WTC11 (cell line): ENCODE measurements at regions not wholly inside any gene's neighbourhood (a gene's known extent, or its start where the extent isn't known, plus 50 kb on each side); places are given as distances from the start of the nearest gene placed in this dataset.

Source experiments
- ATAC-seq: fragments of 200-7000 bp; cut with Tn5 transposase; 2 replicates; pipeline ENCODE4 v1.10.0; 2021; ENCODE audit warnings: mild to moderate bottlenecking, moderate library complexity
- CTCF ChIA-PET: fragments of 300-600 bp; sonication (Branson Sonifier 250); formaldehyde crosslinking; loops from one replicate; lab custom pipeline; 2021; ENCODE audit warnings: antibody characterized with exemption; lab: Charles Lee
- POLR2A ChIA-PET: fragments of 350-600 bp; sonication (Branson Sonifier 250); formaldehyde crosslinking; loops from one replicate; lab custom pipeline; 2021; ENCODE audit warnings: antibody characterized with exemption; lab: Charles Lee
- DNase-seq: peaks from one replicate; pipeline ENCODE4 v3.0.0; 2021; ENCODE audit warnings: low spot score
- H3K27ac Mint-ChIP-seq: 2 replicates; pipeline ENCODE4 v1.8.0; 2021; ENCODE audit warnings: mixed read lengths
- H3K27me3 Mint-ChIP-seq: 2 replicates; pipeline ENCODE4 v1.8.0; 2021; ENCODE audit warnings: low read depth, mild to moderate bottlenecking, moderate library complexity, mixed read lengths
- H3K36me3 Mint-ChIP-seq: 2 replicates; pipeline ENCODE4 v1.8.0; 2021; ENCODE audit warnings: mixed read lengths
- H3K4me1 Mint-ChIP-seq: 2 replicates; pipeline ENCODE4 v1.8.0; 2022; ENCODE audit warnings: mixed read lengths
- H3K4me3 Mint-ChIP-seq: 2 replicates; pipeline ENCODE4 v1.8.0; 2021; ENCODE audit warnings: mild to moderate bottlenecking, moderate library complexity, mixed read lengths
- H3K9me3 Mint-ChIP-seq: 2 replicates; pipeline ENCODE4 v1.8.0; 2021; ENCODE audit warnings: mixed read lengths
- ATF2 ChIP-seq: sonication (generic); formaldehyde crosslinking; IDR thresholded peaks from 2 replicates; pipeline ENCODE4 v1.8.1; 2022; ENCODE audit warnings: low read depth, missing genetic modification reagents, borderline replicate concordance
- ATF6 ChIP-seq: sonication (generic); formaldehyde crosslinking; IDR thresholded peaks from 2 replicates; pipeline ENCODE4 v1.8.1; 2023; ENCODE audit warnings: mild to moderate bottlenecking, missing genetic modification reagents
- EMX1 ChIP-seq: fragments of 250-450 bp; sonication (Bioruptor Pico); IDR thresholded peaks from 2 replicates; pipeline ENCODE4 v1.8.0; 2021; ENCODE audit warnings: mild to moderate bottlenecking
- ERG ChIP-seq: fragments of 250-450 bp; sonication (Bioruptor Pico); IDR thresholded peaks from 2 replicates; pipeline ENCODE4 v1.8.0; 2021; ENCODE audit warnings: mild to moderate bottlenecking
- ESRRA ChIP-seq: sonication (generic); formaldehyde crosslinking; IDR thresholded peaks from 2 replicates; pipeline ENCODE4 v1.8.1; 2022; ENCODE audit warnings: mild to moderate bottlenecking, missing genetic modification reagents, borderline replicate concordance
- ETV6 ChIP-seq: sonication (generic); formaldehyde crosslinking; IDR thresholded peaks from 2 replicates; pipeline ENCODE4 v1.8.1; 2022; ENCODE audit warnings: mild to moderate bottlenecking, missing genetic modification reagents
- FOXK1 ChIP-seq: sonication (generic); formaldehyde crosslinking; IDR thresholded peaks from 2 replicates; pipeline ENCODE4 v1.8.0; 2022; ENCODE audit warnings: mild to moderate bottlenecking, moderate library complexity, missing genetic modification reagents
- FOXP1 ChIP-seq: sonication (generic); formaldehyde crosslinking; IDR thresholded peaks from 2 replicates; pipeline ENCODE4 v1.8.0; 2022; ENCODE audit warnings: missing genetic modification reagents, mild to moderate bottlenecking, moderate library complexity, borderline replicate concordance
- GABPB1 ChIP-seq: sonication (generic); formaldehyde crosslinking; IDR thresholded peaks from 2 replicates; pipeline ENCODE4 v1.8.1; 2023; ENCODE audit warnings: mild to moderate bottlenecking, missing genetic modification reagents
- GTF2I ChIP-seq: fragments of 250-450 bp; sonication (Bioruptor Pico); conservative IDR thresholded peaks from 2 replicates; pipeline ENCODE4 v1.4.0; 2021; ENCODE audit warnings: mild to moderate bottlenecking
- HMGA2 ChIP-seq: fragments of 250-450 bp; sonication (Bioruptor Pico); IDR thresholded peaks from 2 replicates; pipeline ENCODE4 v1.4.0; 2021; ENCODE audit warnings: mild to moderate bottlenecking, moderate library complexity
- KAT7 ChIP-seq: sonication (generic); formaldehyde crosslinking; IDR thresholded peaks from 2 replicates; pipeline ENCODE4 v1.8.1; 2023; ENCODE audit warnings: missing genetic modification reagents, mild to moderate bottlenecking, borderline replicate concordance
- MLX ChIP-seq: sonication (generic); formaldehyde crosslinking; IDR thresholded peaks from 2 replicates; pipeline ENCODE4 v1.8.1; 2023; ENCODE audit warnings: mild to moderate bottlenecking, missing genetic modification reagents, moderate library complexity
- NFYB ChIP-seq: sonication (generic); formaldehyde crosslinking; conservative IDR thresholded peaks from 2 replicates; pipeline ENCODE4 v1.8.0; 2022; ENCODE audit warnings: low read depth, missing genetic modification reagents
- NR2C2 ChIP-seq: sonication (generic); formaldehyde crosslinking; IDR thresholded peaks from 2 replicates; pipeline ENCODE4 v1.8.0; 2022; ENCODE audit warnings: mild to moderate bottlenecking, missing genetic modification reagents
- PRRX2 ChIP-seq: fragments of 250-450 bp; sonication (Bioruptor Pico); IDR thresholded peaks from 2 replicates; pipeline ENCODE4 v1.8.0; 2021; ENCODE audit warnings: mild to moderate bottlenecking
- SMAD3 ChIP-seq: sonication (generic); formaldehyde crosslinking; IDR thresholded peaks from 2 replicates; pipeline ENCODE4 v1.8.0; 2022; ENCODE audit warnings: missing genetic modification reagents, mild to moderate bottlenecking, borderline replicate concordance
- SMAD4 ChIP-seq: sonication (generic); formaldehyde crosslinking; IDR thresholded peaks from 2 replicates; pipeline ENCODE4 v1.8.0; 2022; ENCODE audit warnings: mild to moderate bottlenecking, missing genetic modification reagents
- SP1 ChIP-seq: sonication (generic); formaldehyde crosslinking; conservative IDR thresholded peaks from 2 replicates; pipeline ENCODE4 v1.8.1; 2022; ENCODE audit warnings: missing genetic modification reagents
- TEAD1 ChIP-seq: sonication (generic); formaldehyde crosslinking; IDR thresholded peaks from 2 replicates; pipeline ENCODE4 v1.8.0; 2022; ENCODE audit warnings: mild to moderate bottlenecking, missing genetic modification reagents
- USF1 ChIP-seq: sonication (generic); formaldehyde crosslinking; IDR thresholded peaks from 2 replicates; pipeline ENCODE4 v1.8.0; 2022; ENCODE audit warnings: mild to moderate bottlenecking, missing genetic modification reagents
- ZBTB43 ChIP-seq: sonication (generic); formaldehyde crosslinking; IDR thresholded peaks from 2 replicates; pipeline ENCODE4 v1.8.1; 2023; ENCODE audit warnings: mild to moderate bottlenecking, missing genetic modification reagents
- ZNF317 ChIP-seq: sonication (generic); formaldehyde crosslinking; IDR thresholded peaks from 2 replicates; pipeline ENCODE4 v1.8.1; 2023; ENCODE audit warnings: low read depth, mild to moderate bottlenecking, moderate library complexity, missing genetic modification reagents, borderline replicate concordance
- ZNF416 ChIP-seq: fragments of 250-450 bp; sonication (Bioruptor Pico); IDR thresholded peaks from 2 replicates; pipeline ENCODE4 v1.9.0; 2021; ENCODE audit warnings: mild to moderate bottlenecking, inconsistent platforms
- ZSCAN18 ChIP-seq: fragments of 250-450 bp; sonication (Bioruptor Pico); IDR thresholded peaks from 2 replicates; pipeline ENCODE4 v2.1.2; 2022; ENCODE audit warnings: mild to moderate bottlenecking, moderate library complexity

- TF ChIP-seq ZSCAN18 = no peak
- no peak for TF ChIP-seq TEAD1
- no peak for TF ChIP-seq MLX
- no peak for TF ChIP-seq ZNF416 (CRISPR knock-in tag)
- no peak for TF ChIP-seq ZNF317 (CRISPR knock-in tag)
- no peak for TF ChIP-seq FOXP1 (CRISPR knock-in tag)
- no peak for TF ChIP-seq KAT7 (CRISPR knock-in tag)
- TF ChIP-seq ETV6 = no peak
- no peak for TF ChIP-seq GABPB1 (CRISPR knock-in tag)
- TF ChIP-seq, all 79 proteins: peak for 0
These were observed 1247.5 kb upstream of the ACVR2A start (continued) for GRCh38 chr2:146597291-146597690.

GRCh38 chr2:146591908-146592307, 1252.9 kb upstream of the ACVR2A start:
- Mint-ChIP-seq H3K4me1 (peaks cover 10% of the 10 kb centered on the region), H3K27me3 (no peaks in the 10 kb centered on the region; the same call in 1 of the 2 replicates), H3K9me3 (peaks cover 32% of the 10 kb centered on the region), H3K36me3 (peaks cover 2% of the 10 kb centered on the region), H3K4me3 (no peak overlapping the region), H3K27ac (no peak overlapping the region)
- CTCF ChIA-PET = no interaction called here
- TF ChIP-seq ZNF416 (CRISPR knock-in tag) = no peak
- no peak for TF ChIP-seq GTF2I (CRISPR knock-in tag)
- TF ChIP-seq FOXK1 (CRISPR knock-in tag) = no peak
- no peak for TF ChIP-seq SMAD3 (CRISPR knock-in tag)
- TF ChIP-seq ATF2 (CRISPR knock-in tag) = no peak
- no peak for TF ChIP-seq NR2C2 (CRISPR knock-in tag)
- TF ChIP-seq HMGA2 (CRISPR knock-in tag) = no peak
- no peak for TF ChIP-seq TEAD1
- TF ChIP-seq ESRRA (CRISPR knock-in tag) = no peak
- POLR2A ChIA-PET = no interaction called here
- ATAC-seq (no peak), DNase-seq (no peak)

- ChIA-PET POLR2A (no interaction called here), CTCF (no interaction called here)
- peaks cover 14% of the 10 kb centered on the region for H3K9me3 Mint-ChIP-seq
These were observed 1257.5 kb upstream of the ACVR2A start for GRCh38 chr2:146587291-146587713.

GRCh38 chr2:146584316-146584715, 1260.5 kb upstream of the ACVR2A start:
- no peak for DNase-seq
- peaks cover 31% of the 10 kb centered on the region for H3K4me1 Mint-ChIP-seq
- ChIA-PET CTCF (no interaction called here), POLR2A (no interaction called here)
- H3K27me3 Mint-ChIP-seq = no peaks in the 10 kb centered on the region; the same call in 1 of the 2 replicates
- ATAC-seq = no peak
- H3K36me3 Mint-ChIP-seq = no peaks in the 10 kb centered on the region; the same call in 1 of the 2 replicates
- no peak overlapping the region for H3K27ac Mint-ChIP-seq
- H3K4me3 Mint-ChIP-seq = no peak overlapping the region
- H3K9me3 Mint-ChIP-seq = peaks cover 14% of the 10 kb centered on the region
- TF ChIP-seq ATF6 (no peak), SMAD4 (CRISPR knock-in tag) (no peak), SP1 (CRISPR knock-in tag) (no peak), USF1 (CRISPR knock-in tag) (no peak), ZBTB43 (no peak), NFYB (CRISPR knock-in tag) (no peak), PRRX2 (CRISPR knock-in tag) (no peak), ERG (no peak)

More at GRCh38 chr2:146587291-146587713, 1257.5 kb upstream of the ACVR2A start:
- ATAC-seq = no peak
- H3K4me1 Mint-ChIP-seq = peaks cover 18% of the 10 kb centered on the region
- no peak for TF ChIP-seq EMX1 (CRISPR knock-in tag)
- TF ChIP-seq, all 79 proteins: peak for 0
- Mint-ChIP-seq H3K36me3 (no peaks in the 10 kb centered on the region; the same call in 1 of the 2 replicates), H3K4me3 (no peak overlapping the region), H3K27ac (no peak overlapping the region), H3K27me3 (no peaks in the 10 kb centered on the region; the same call in 1 of the 2 replicates)
- no peak for DNase-seq
